ENCODE measurements at regions not wholly inside any gene's neighbourhood (a gene's known extent, or its start where the extent isn't known, plus 50 kb on each side); places are given as distances from the start of the nearest gene placed in this dataset.

DNA sequence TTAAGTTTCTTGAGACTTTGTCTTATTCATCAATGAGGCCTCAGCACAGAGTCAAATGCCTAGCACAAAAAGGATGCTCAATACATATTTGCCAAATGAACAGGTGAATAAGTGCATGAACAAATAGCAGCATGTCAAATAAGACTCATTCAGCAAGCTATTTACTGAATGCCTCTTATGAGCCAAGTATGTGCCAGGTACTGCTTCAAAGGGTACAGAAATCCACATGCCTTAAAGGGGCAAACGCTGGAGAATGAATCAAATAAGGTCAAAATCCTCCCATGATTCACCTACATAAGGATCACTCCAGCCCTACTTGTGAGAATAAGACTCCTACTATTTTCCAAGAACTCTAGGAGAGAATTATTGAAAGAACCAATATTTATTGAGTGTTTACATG, 260.2 kb upstream of the CPEB2 start:
- no peak for ATAC-seq (ENCODE audit: low FRiP score)

DNA sequence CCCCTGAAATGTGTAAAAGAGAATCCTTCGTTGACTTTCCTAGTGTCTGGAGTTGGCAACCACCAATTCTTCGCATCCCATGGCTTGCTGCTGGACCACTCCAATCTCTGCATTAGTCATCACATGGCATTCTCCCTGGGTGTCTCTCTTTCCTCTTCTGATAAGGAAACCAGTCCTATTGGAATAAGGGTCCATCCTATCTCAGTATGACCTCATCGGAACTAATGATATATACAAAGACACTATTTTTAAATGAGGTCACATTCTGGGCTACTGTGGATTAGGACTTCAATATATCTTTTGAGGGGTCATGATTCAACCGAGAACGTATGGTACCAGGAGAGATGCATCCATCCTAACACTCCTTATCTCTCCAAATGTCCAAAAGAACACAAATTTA, 259.1 kb upstream of the CPEB2 start:
- no peak for ATAC-seq (ENCODE audit: low FRiP score)
- no peak for DNase-seq (ENCODE audit: low spot score)
- TF ChIP-seq, protein P1, sequence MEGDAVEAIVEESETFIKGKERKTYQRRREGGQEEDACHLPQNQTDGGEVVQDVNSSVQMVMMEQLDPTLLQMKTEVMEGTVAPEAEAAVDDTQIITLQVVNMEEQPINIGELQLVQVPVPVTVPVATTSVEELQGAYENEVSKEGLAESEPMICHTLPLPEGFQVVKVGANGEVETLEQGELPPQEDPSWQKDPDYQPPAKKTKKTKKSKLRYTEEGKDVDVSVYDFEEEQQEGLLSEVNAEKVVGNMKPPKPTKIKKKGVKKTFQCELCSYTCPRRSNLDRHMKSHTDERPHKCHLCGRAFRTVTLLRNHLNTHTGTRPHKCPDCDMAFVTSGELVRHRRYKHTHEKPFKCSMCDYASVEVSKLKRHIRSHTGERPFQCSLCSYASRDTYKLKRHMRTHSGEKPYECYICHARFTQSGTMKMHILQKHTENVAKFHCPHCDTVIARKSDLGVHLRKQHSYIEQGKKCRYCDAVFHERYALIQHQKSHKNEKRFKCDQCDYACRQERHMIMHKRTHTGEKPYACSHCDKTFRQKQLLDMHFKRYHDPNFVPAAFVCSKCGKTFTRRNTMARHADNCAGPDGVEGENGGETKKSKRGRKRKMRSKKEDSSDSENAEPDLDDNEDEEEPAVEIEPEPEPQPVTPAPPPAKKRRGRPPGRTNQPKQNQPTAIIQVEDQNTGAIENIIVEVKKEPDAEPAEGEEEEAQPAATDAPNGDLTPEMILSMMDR (IDR thresholded peaks at IDR 0.05) = no peak

More for the DNA sequence above, 260.2 kb upstream of the CPEB2 start:
- TF ChIP-seq, protein P1 (IDR thresholded peaks at IDR 0.05) = no peak
- DNase-seq (ENCODE audit: low spot score) = no peak

DNA sequence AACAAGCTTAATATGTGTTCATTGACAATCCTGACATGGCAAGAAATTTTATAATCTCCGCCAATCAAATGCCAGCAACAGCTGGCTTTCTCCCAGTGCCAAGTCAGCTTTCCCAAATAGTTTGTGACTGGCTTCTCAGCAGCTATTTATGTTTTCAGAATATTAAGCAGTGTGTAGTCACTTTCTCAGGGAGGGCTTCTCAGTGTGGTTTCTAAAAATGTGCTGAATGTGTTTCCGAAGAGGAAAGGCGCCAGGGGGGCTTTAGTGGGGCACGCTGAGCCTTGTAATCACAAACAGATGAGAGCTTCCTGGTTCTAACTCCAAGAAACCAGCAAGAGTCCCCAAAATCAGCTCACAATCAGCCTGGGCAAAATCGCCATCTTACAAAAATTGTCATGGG, 258.7 kb upstream of the CPEB2 start:
- DNase-seq (ENCODE audit: low spot score) = no peak
- TF ChIP-seq, protein P1 (IDR thresholded peaks at IDR 0.05) = no peak

DNA sequence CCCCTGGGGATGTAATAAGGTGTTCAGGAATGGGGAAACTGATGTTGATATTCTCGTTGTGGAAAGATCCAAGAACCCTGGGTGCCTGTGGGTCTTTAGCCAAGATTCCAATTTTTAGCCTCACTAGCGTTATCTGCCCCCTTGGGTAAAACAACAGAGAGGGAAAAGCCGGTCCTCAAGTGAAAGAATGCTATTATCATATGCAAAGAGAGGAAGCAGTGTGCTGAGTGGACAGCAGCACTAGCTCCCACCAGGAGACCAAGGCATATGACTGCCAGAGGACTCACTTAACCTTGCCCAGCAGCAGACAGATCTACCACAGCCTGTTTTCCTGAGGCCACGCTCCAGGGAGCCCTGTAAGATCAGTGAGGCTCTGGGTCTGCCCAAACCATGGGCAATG, 257.9 kb upstream of the CPEB2 start:
- TF ChIP-seq, protein P1 (IDR thresholded peaks at IDR 0.05) = no peak
- DNase-seq (ENCODE audit: low spot score) (no peak), ATAC-seq (ENCODE audit: low FRiP score) (no peak)

More for the DNA sequence above, 258.7 kb upstream of the CPEB2 start:
- ATAC-seq (ENCODE audit: low FRiP score) = no peak

DNA sequence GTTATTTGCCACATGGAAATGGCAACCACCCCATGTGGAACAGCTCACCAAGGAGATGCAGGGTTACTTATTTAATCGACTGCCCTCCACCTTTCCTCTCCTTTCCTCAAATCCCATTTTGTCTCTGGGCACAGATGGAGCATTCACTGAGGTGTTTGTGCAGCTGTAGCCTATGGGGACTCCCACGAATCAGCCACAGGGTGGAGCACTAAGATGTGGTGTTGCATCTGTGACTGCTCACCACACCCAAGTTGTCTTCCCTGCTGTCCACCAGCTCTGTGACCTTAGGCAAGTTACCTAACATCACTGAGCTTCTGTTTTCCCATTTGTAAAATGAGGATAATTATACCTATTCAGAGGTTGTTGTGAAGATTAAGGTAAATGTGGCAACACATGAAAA, 252.4 kb upstream of the CPEB2 start:
- ATAC-seq (ENCODE audit: low FRiP score) (no peak), DNase-seq (ENCODE audit: low spot score) (no peak)
- TF ChIP-seq, protein P1 (IDR thresholded peaks at IDR 0.05) = no peak

DNA sequence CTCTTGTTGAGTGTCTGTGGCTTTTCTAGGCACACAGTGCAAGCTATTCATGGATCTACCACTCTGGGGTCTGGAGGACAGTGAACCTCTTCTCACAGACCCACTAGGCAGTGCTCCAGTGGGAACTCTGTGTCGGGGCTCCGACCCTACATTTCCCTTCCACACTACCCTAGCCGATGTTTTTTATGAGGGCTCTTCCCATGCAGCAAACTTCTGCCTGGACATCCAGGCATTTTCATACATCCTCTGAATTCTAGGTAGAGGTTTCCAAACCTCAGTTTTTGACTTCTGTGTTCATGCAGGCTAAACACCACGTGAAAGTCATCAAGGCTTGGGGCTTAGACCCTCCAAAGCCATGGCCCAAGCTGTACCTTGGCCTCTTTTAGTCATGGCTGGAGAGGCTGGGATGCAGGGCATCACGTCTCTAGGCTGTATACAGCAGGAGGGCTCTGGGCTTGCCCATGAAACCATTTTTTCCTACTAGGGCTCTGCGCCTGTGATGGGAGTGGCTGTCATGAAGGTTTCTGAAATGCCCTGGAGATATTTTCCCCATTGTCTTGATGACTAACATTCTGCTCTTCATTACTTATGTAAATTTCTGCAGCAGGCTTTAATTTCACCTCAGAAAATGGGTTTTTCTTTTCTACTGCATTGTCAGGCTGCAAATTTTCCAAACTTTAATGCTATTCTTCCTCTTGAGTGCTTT, 249.8 kb upstream of the CPEB2 start:
- ATAC-seq (ENCODE audit: low FRiP score) (no peak), DNase-seq (ENCODE audit: low spot score) (no peak)
- TF ChIP-seq, protein P1 (IDR thresholded peaks at IDR 0.05) = no peak

DNA sequence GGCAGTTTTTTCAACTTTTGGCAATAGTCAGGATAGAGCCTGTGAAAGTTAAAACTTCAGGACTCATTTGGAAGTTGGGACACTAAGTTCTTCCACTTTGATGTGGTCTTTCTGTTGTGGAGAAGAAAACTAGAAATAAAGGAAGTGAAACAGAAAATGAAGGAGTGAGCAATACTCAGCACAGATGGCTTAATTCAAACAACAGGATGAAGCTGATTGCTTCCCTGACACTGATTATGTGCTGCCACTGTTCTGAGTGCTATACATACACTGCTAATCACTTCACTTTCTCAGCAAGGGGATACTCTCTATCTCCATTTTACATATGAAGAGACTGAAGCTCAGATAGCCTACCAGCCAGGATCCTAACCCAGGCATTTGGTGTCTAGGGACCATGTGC, 235.1 kb upstream of the CPEB2 start:
- no peak for DNase-seq (ENCODE audit: low spot score)
- no peak for ATAC-seq (ENCODE audit: low FRiP score)
- TF ChIP-seq, protein P1 (IDR thresholded peaks at IDR 0.05) = no peak
